GM23248 (cell line): ENCODE measurements at regions not wholly inside any gene's neighbourhood (a gene's known extent, or its start where the extent isn't known, plus 50 kb on each side); places are given as distances from the start of the nearest gene placed in this dataset.

ENCODE experiments used
- DNase-seq: peaks from one replicate; pipeline ENCODE4 v3.0.0-alpha.2; 2015
- H2AFZ ChIP-seq: fragments of 200-600 bp; sonication (generic); 2 replicates; pipeline ENCODE4 v1.6.1; 2016; ENCODE audit warnings: antibody characterized with exemption
- H3F3A ChIP-seq: fragments of 200-600 bp; sonication (generic); 2 replicates; pipeline ENCODE4 v1.6.1; 2016; ENCODE audit warnings: mild to moderate bottlenecking, antibody characterized with exemption, mixed run types; ENCODE audit not compliant: insufficient read depth
- H3K27ac ChIP-seq: fragments of 200-600 bp; sonication (generic); 2 replicates; pipeline ENCODE4 v1.5.1; 2016; ENCODE audit warnings: mild to moderate bottlenecking
- H3K27me3 ChIP-seq: fragments of 200-600 bp; sonication (generic); replicated peaks from 2 replicates; pipeline ENCODE4 v1.6.1; 2016; ENCODE audit warnings: mild to moderate bottlenecking; ENCODE audit not compliant: insufficient read depth
- H3K36me3 ChIP-seq: fragments of 200-600 bp; sonication (generic); 2 replicates; pipeline ENCODE4 v1.6.1; 2016; ENCODE audit warnings: low read depth, mild to moderate bottlenecking
- H3K4me1 ChIP-seq: fragments of 200-600 bp; sonication (generic); 2 replicates; pipeline ENCODE4 v1.6.1; 2016; ENCODE audit warnings: mild to moderate bottlenecking; ENCODE audit not compliant: insufficient read depth
- H3K4me2 ChIP-seq: fragments of 200-600 bp; sonication (generic); one replicate; pipeline ENCODE4 v1.6.1; 2016; ENCODE audit warnings: mild to moderate bottlenecking; ENCODE audit not compliant: unreplicated experiment
- H3K4me3 ChIP-seq: fragments of 200-600 bp; sonication (generic); 2 replicates; pipeline ENCODE4 v1.5.1; 2016; ENCODE audit warnings: mild to moderate bottlenecking
- H3K79me2 ChIP-seq: fragments of 200-600 bp; sonication (generic); 2 replicates; pipeline ENCODE4 v1.6.1; 2016; ENCODE audit warnings: mild to moderate bottlenecking; ENCODE audit not compliant: insufficient read depth
- H3K9ac ChIP-seq: fragments of 200-600 bp; sonication (generic); 2 replicates; pipeline ENCODE4 v1.6.1; 2016; ENCODE audit warnings: mild to moderate bottlenecking
- H3K9me2 ChIP-seq: fragments of 200-600 bp; sonication (generic); 2 replicates; pipeline ENCODE4 v1.6.1; 2016; ENCODE audit warnings: mixed run types, mild to moderate bottlenecking, moderate library complexity; ENCODE audit not compliant: insufficient read depth
- H3K9me3 ChIP-seq: fragments of 200-600 bp; sonication (generic); one replicate; pipeline ENCODE4 v1.6.1; 2017; ENCODE audit warnings: low read depth
- H4K20me1 ChIP-seq: fragments of 200-600 bp; sonication (generic); 2 replicates; pipeline ENCODE4 v1.6.0; 2016; ENCODE audit not compliant: insufficient read depth
- EZH2 ChIP-seq: fragments of 200-600 bp; sonication (generic); IDR thresholded peaks from 2 replicates; pipeline ENCODE4 v1.6.1; 2018; ENCODE audit warnings: antibody characterized with exemption, mild to moderate bottlenecking; ENCODE audit not compliant: insufficient read depth, poor library complexity, severe bottlenecking
- EZH2phosphoT487 ChIP-seq: fragments of 200-600 bp; sonication (generic); IDR thresholded peaks from 2 replicates; pipeline ENCODE4 v1.6.1; 2018; ENCODE audit warnings: antibody characterized with exemption, moderate library complexity, mild to moderate bottlenecking, low read depth; ENCODE audit not compliant: insufficient read depth
- WGBS, 2 experiments: methylation state at CpG; one replicate each; pipeline ENCODE4 v1.1.6; 2015 to 2017; ENCODE audit warnings: low lambda C conversion rate in 2 of 2, low coverage in 1 of 2; ENCODE audit errors: missing lambda C conversion rate in 2 of 2; 5-methylcytosine and 5-hydroxymethylcytosine counted together
- in situ Hi-C: fragments of 300-500 bp; cut with MboI; formaldehyde crosslinking; loops from 2 replicates; pipeline ENCODE4 v1.15.0; 2020

- H3F3A ChIP-seq, result peaks cover 13% of the 10 kb centered on the region
- no peaks in the 10 kb centered on the region for H3K79me2 ChIP-seq
- H3K36me3 ChIP-seq, result no peaks in the 10 kb centered on the region
- no peaks in the 10 kb centered on the region for H3K9me3 ChIP-seq
- no peak overlapping the region for H2AFZ ChIP-seq
- H3K4me2 ChIP-seq, result no peak overlapping the region
- H3K27ac ChIP-seq, result no peak overlapping the region
- TF ChIP-seq EZH2 (no peak), EZH2phosphoT487 (no peak)
- no peak overlapping the region for H3K4me3 ChIP-seq
- DNase-seq, result no peak
- in situ Hi-C loops, result no loop called here
- peaks cover 18% of the 10 kb centered on the region for H3K4me1 ChIP-seq
- no peak overlapping the region for H3K9ac ChIP-seq
- no peaks in the 10 kb centered on the region for H4K20me1 ChIP-seq
- no peaks in the 10 kb centered on the region for H3K27me3 ChIP-seq
- 60 to 71% methylated on average over 1 of the region's 1 CpG for WGBS, 2 experiments
- no peaks in the 10 kb centered on the region for H3K9me2 ChIP-seq
Observed at GRCh38 chr3:55357796-55358195, 129.3 kb downstream of the WNT5A start.

- Histone ChIP-seq H3K4me1 (no peaks in the 10 kb centered on the region), H3K9me2 (no peaks in the 10 kb centered on the region), H3K79me2 (no peaks in the 10 kb centered on the region), H3K9me3 (no peaks in the 10 kb centered on the region), H3K27ac (no peak overlapping the region), H2AFZ (no peak overlapping the region), H3K9ac (no peak overlapping the region), H3K4me3 (no peak overlapping the region), H3F3A (no peaks in the 10 kb centered on the region), H3K4me2 (no peak overlapping the region), H4K20me1 (no peaks in the 10 kb centered on the region), H3K36me3 (no peaks in the 10 kb centered on the region), H3K27me3 (no peaks in the 10 kb centered on the region)
- DNase-seq, result no peak
- TF ChIP-seq EZH2phosphoT487 (no peak), EZH2 (no peak)
- WGBS, 2 experiments, result 75 to 87% methylated on average over 2 of the region's 2 CpGs
- in situ Hi-C loops, result no loop called here
Observed at GRCh38 chr3:55352668-55353067, 134.4 kb downstream of the WNT5A start.

GRCh38 chr3:55349851-55350250, 137.3 kb downstream of the WNT5A start:
- H3K9ac ChIP-seq, result no peak overlapping the region

GRCh38 chr3:55343486-55344357, 143.4 kb downstream of the WNT5A start:
- in situ Hi-C loops, result no loop called here
- DNase-seq, result peak; percentile 33
- peak overlapping the region; percentile 72 for H3K27ac ChIP-seq

More at GRCh38 chr3:55349851-55350250, 137.3 kb downstream of the WNT5A start:
- no peaks in the 10 kb centered on the region for H3K9me2 ChIP-seq
- no peaks in the 10 kb centered on the region for H4K20me1 ChIP-seq
- WGBS, 2 experiments, result 8 to 11% methylated on average over 1 of the region's 1 CpG
- no peak overlapping the region for H3K27ac ChIP-seq
- in situ Hi-C loops, result no loop called here
- no peaks in the 10 kb centered on the region for H3K79me2 ChIP-seq
- no peak overlapping the region for H2AFZ ChIP-seq
- no peak overlapping the region for H3K4me3 ChIP-seq
- TF ChIP-seq EZH2 (no peak), EZH2phosphoT487 (no peak)
- H3F3A ChIP-seq, result no peaks in the 10 kb centered on the region
- H3K4me2 ChIP-seq, result no peak overlapping the region
- H3K27me3 ChIP-seq, result no peaks in the 10 kb centered on the region
- H3K36me3 ChIP-seq, result no peaks in the 10 kb centered on the region
- no peak for DNase-seq
- no peaks in the 10 kb centered on the region for H3K4me1 ChIP-seq
- no peaks in the 10 kb centered on the region for H3K9me3 ChIP-seq

More at GRCh38 chr3:55343486-55344357, 143.4 kb downstream of the WNT5A start:
- H2AFZ ChIP-seq, result peak overlapping the region; percentile 54; the same call in 1 of the 2 replicates
- no peaks in the 10 kb centered on the region for H3K27me3 ChIP-seq
- H3K9me2 ChIP-seq, result no peaks in the 10 kb centered on the region
- H3K36me3 ChIP-seq, result no peaks in the 10 kb centered on the region
- H3F3A ChIP-seq, result peaks cover 34% of the 10 kb centered on the region
- no peak overlapping the region for H3K9ac ChIP-seq
- TF ChIP-seq EZH2phosphoT487 (no peak), EZH2 (no peak)
- H3K4me2 ChIP-seq, result no peak overlapping the region
- H3K79me2 ChIP-seq, result no peaks in the 10 kb centered on the region
- H4K20me1 ChIP-seq, result no peaks in the 10 kb centered on the region
- no peaks in the 10 kb centered on the region for H3K9me3 ChIP-seq
- H3K4me1 ChIP-seq, result peaks cover 37% of the 10 kb centered on the region
- H3K4me3 ChIP-seq, result no peak overlapping the region
